Stimulated activated CD4-positive, alpha-beta T cell treated with anti-CD3 and anti-CD28 coated beads, Interleukin-1b, Interleukin-23, amount 100 ng/mL, for 4 hours (primary cell): ENCODE measurements at regions not wholly inside any gene's neighbourhood (a gene's known extent, or its start where the extent isn't known, plus 50 kb on each side); places are given as distances from the start of the nearest gene placed in this dataset.

Experiments
- DNase-seq, 2 donors: peaks; one replicate each; pipeline ENCODE4 v3.0.0-alpha.2; 2020; ENCODE audit warnings: low read depth in 2 of 2

- DNase-seq: no peak
Observed at GRCh38 chr1:29453502-29454240, 217.3 kb downstream of the PTPRU start.

GRCh38 chr1:29452463-29453230 lies 216.3 kb downstream of the PTPRU start:
- DNase-seq: no peak

- no peak for DNase-seq
Observed at GRCh38 chr1:29451368-29451892, 215.1 kb downstream of the PTPRU start.

GRCh38 chr1:29450591-29450990 lies 214.3 kb downstream of the PTPRU start:
- DNase-seq: no peak

- DNase-seq: no peak
Observed at GRCh38 chr1:29448456-29449235, 212.3 kb downstream of the PTPRU start.

GRCh38 chr1:29447368-29447767 lies 211.0 kb downstream of the PTPRU start:
- no peak for DNase-seq

- DNase-seq: no peak
Observed at GRCh38 chr1:29444782-29445729, 208.7 kb downstream of the PTPRU start.

GRCh38 chr1:29444081-29444715 lies 207.9 kb downstream of the PTPRU start:
- DNase-seq: no peak

- no peak for DNase-seq
Observed at GRCh38 chr1:29441916-29442668, 205.8 kb downstream of the PTPRU start.

- DNase-seq: no peak
Observed at GRCh38 chr1:29439615-29440014, 203.3 kb downstream of the PTPRU start.

- no peak for DNase-seq
Observed at GRCh38 chr1:29438991-29439390, 202.7 kb downstream of the PTPRU start.

GRCh38 chr1:29437946-29438345 lies 201.6 kb downstream of the PTPRU start:
- DNase-seq: no peak

- no peak for DNase-seq
Observed at GRCh38 chr1:29436181-29436785, 200.0 kb downstream of the PTPRU start.

- DNase-seq: no peak
Observed at GRCh38 chr1:29433830-29434229, 197.5 kb downstream of the PTPRU start.

- DNase-seq: no peak
Observed at GRCh38 chr1:29431138-29431537, 194.8 kb downstream of the PTPRU start.

- no peak for DNase-seq
Observed at GRCh38 chr1:29429656-29430055, 193.3 kb downstream of the PTPRU start.

GRCh38 chr1:29428997-29429396 lies 192.7 kb downstream of the PTPRU start:
- no peak for DNase-seq

GRCh38 chr1:29428280-29428615 lies 191.9 kb downstream of the PTPRU start:
- no peak for DNase-seq

GRCh38 chr1:29427614-29428279 lies 191.4 kb downstream of the PTPRU start:
- no peak for DNase-seq
